ENCODE measurements at regions not wholly inside any gene's neighbourhood (a gene's known extent, or its start where the extent isn't known, plus 50 kb on each side); places are given as distances from the start of the nearest gene placed in this dataset.

DNA sequence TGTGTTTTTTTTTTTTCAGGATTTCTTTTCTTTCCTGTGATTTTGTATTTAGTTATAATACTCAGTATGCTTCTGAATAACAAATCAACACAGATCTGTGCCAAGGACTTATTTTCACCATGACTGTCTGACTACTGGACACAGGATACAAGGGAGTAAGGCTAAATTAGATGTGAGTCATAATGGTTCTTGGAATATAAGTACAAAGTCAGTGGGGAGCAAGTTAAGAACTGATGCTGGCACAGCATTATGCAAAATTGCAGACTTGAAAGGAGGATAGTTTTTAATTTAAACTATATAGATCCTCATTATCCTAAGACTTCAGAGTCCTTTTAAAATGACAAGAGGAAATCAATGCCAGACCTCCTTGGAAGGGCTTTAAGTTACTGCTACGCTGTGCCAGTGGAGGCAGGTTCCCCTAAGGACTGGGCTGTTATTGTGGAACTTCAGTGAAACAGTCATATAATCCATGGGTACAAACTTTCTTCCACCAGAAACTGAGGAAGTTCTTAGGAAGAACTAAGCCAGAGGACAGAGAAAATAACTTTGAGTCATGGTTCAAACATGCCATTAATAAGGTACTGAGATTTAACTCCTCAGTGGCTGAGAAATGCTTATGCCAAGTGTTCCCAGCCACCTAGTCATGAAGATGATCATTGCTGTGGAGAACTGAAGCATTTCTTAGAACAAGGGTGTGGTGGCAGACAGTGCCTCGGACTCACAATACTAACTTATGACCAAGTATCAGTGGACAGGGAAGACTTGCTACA lies 531.2 kb downstream of the HTR7 start:
- no peak for TF ChIP-seq CTCF (conservative IDR thresholded peaks at IDR 0.05; ENCODE audit: low read length)
- TF ChIP-seq EZH2phosphoT487 (IDR thresholded peaks at IDR 0.05; ENCODE audit: borderline replicate concordance, low read depth, low read length): no peak

All from OCI-LY7 (cell line).